ENCODE measurements at regions not wholly inside any gene's neighbourhood (a gene's known extent, or its start where the extent isn't known, plus 50 kb on each side); places are given as distances from the start of the nearest gene placed in this dataset.

DNA sequence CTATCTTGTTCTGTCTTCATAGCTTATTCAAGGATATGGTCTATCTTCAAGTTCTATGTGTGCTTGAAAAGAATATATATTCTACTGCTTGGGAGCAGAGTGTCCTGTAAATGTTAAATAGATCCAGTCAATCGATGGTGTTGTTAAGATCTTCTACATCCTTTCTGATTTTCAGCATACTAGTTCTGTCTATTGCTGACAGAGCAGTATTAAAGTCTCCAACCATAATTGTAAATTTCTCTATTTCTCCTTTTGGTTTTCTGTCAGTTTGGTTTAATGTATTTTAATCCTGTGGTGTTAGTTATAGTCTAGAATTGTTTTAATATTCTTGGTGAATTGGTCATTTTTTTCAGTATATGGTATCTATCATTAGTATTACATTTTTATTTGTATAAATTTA is 124.0 kb upstream of the COX7C start:
- CTCF ChIA-PET = no interaction called here
- POLR2A ChIA-PET = no interaction called here
- in situ Hi-C loops (cut with HindIII; ENCODE audit: low pct_unique_long_range_greater_than_20kb, low sequenced_read_pairs) = no loop called here

GRCh38 chr5:86500947-86501346 is 116.8 kb upstream of the COX7C start:
- DNase-seq (ENCODE audit: low read depth, low spot score) = no peak
- BruUV-seq (replicated peaks) = no TSS peak
- TF ChIP-seq POLR2AphosphoS5 (IDR thresholded peaks at IDR 0.05; ENCODE audit: low read depth, low read length) = no peak
- TF ChIP-seq, protein P1, sequence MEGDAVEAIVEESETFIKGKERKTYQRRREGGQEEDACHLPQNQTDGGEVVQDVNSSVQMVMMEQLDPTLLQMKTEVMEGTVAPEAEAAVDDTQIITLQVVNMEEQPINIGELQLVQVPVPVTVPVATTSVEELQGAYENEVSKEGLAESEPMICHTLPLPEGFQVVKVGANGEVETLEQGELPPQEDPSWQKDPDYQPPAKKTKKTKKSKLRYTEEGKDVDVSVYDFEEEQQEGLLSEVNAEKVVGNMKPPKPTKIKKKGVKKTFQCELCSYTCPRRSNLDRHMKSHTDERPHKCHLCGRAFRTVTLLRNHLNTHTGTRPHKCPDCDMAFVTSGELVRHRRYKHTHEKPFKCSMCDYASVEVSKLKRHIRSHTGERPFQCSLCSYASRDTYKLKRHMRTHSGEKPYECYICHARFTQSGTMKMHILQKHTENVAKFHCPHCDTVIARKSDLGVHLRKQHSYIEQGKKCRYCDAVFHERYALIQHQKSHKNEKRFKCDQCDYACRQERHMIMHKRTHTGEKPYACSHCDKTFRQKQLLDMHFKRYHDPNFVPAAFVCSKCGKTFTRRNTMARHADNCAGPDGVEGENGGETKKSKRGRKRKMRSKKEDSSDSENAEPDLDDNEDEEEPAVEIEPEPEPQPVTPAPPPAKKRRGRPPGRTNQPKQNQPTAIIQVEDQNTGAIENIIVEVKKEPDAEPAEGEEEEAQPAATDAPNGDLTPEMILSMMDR (IDR thresholded peaks at IDR 0.05) = peak; percentile 11; the same call in 1 of the 2 replicates
- ChIA-PET CTCF (no interaction called here), POLR2A (no interaction called here)
- H3K9me3 ChIP-seq (ENCODE audit: control insufficient read depth, insufficient read depth, low read depth, low read length) = no peaks in the 10 kb centered on the region
- H3K27me3 ChIP-seq (ENCODE audit: control insufficient read depth, insufficient read depth, low read length) = no peaks in the 10 kb centered on the region
- ATAC-seq = no peak
- intact Hi-C loops (cut with micrococcal nuclease; ENCODE audit: unreplicated experiment) = no loop called here
- in situ Hi-C loops (cut with HindIII; ENCODE audit: low pct_unique_long_range_greater_than_20kb, low sequenced_read_pairs) = no loop called here
- no peaks in the 10 kb centered on the region for H3K36me3 ChIP-seq (ENCODE audit: control insufficient read depth, insufficient read depth, low read length)
- no peaks in the 10 kb centered on the region for H3K4me1 ChIP-seq (ENCODE audit: control insufficient read depth, insufficient read depth, low read length)
- no peak overlapping the region for H3K27ac ChIP-seq (ENCODE audit: low read length)
- no peak overlapping the region for H3K4me3 ChIP-seq (ENCODE audit: low read depth in 2 of 2, low read length in 2 of 2)

More for the DNA sequence above, 124.0 kb upstream of the COX7C start:
- no peaks in the 10 kb centered on the region for H3K27me3 ChIP-seq (ENCODE audit: control insufficient read depth, insufficient read depth, low read length)
- H3K36me3 ChIP-seq (ENCODE audit: control insufficient read depth, insufficient read depth, low read length) = no peaks in the 10 kb centered on the region
- no peaks in the 10 kb centered on the region for H3K4me1 ChIP-seq (ENCODE audit: control insufficient read depth, insufficient read depth, low read length)
- TF ChIP-seq, protein P2, sequence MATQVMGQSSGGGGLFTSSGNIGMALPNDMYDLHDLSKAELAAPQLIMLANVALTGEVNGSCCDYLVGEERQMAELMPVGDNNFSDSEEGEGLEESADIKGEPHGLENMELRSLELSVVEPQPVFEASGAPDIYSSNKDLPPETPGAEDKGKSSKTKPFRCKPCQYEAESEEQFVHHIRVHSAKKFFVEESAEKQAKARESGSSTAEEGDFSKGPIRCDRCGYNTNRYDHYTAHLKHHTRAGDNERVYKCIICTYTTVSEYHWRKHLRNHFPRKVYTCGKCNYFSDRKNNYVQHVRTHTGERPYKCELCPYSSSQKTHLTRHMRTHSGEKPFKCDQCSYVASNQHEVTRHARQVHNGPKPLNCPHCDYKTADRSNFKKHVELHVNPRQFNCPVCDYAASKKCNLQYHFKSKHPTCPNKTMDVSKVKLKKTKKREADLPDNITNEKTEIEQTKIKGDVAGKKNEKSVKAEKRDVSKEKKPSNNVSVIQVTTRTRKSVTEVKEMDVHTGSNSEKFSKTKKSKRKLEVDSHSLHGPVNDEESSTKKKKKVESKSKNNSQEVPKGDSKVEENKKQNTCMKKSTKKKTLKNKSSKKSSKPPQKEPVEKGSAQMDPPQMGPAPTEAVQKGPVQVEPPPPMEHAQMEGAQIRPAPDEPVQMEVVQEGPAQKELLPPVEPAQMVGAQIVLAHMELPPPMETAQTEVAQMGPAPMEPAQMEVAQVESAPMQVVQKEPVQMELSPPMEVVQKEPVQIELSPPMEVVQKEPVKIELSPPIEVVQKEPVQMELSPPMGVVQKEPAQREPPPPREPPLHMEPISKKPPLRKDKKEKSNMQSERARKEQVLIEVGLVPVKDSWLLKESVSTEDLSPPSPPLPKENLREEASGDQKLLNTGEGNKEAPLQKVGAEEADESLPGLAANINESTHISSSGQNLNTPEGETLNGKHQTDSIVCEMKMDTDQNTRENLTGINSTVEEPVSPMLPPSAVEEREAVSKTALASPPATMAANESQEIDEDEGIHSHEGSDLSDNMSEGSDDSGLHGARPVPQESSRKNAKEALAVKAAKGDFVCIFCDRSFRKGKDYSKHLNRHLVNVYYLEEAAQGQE (IDR thresholded peaks at IDR 0.05; ENCODE audit: insufficient read depth in 1 of 2, low read depth in 2 of 2, low read length in 1 of 2) = no peak
- no peak for TF ChIP-seq POLR2AphosphoS5 (IDR thresholded peaks at IDR 0.05; ENCODE audit: low read depth, low read length)
- no peak for TF ChIP-seq SIN3A (IDR thresholded peaks at IDR 0.05; ENCODE audit: borderline replicate concordance, insufficient read depth, low read depth, low read length)
- TF ChIP-seq, protein P1 (IDR thresholded peaks at IDR 0.05) = no peak
- no peak for TF ChIP-seq TCF7L2 (IDR thresholded peaks at IDR 0.05; ENCODE audit: low read depth, low read length)
- H3K4me3 ChIP-seq (ENCODE audit: low read depth in 2 of 2, low read length in 2 of 2) = no peak overlapping the region
- intact Hi-C loops (cut with micrococcal nuclease; ENCODE audit: unreplicated experiment) = no loop called here
- ATAC-seq = no peak
- no peak for DNase-seq (ENCODE audit: low read depth, low spot score)
- H3K27ac ChIP-seq (ENCODE audit: low read length) = no peak overlapping the region
- no peaks in the 10 kb centered on the region for H3K9me3 ChIP-seq (ENCODE audit: control insufficient read depth, insufficient read depth, low read depth, low read length)
- no TSS peak for BruUV-seq (replicated peaks)

DNA sequence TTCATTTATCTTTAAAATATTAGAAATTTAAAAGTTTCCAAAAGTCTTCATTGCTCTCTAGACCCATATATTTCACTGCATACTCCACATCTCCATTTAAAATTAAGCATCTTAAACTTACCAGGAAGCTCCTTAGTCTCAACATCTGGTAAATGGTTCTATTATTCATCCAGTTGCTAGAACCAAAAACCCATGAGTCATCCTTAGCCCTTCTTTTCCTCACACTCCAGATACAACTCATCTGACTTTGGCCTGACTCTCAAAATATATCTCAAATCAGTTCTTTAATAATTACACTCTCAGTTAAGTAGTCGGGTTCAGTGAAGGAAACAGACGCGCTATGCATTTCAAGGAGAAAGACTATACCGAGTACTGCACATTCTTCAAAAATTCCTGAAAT is 110.2 kb upstream of the COX7C start:
- DNase-seq (ENCODE audit: low read depth, low spot score) (no peak), ATAC-seq (no peak)
- Histone ChIP-seq H3K4me1 (ENCODE audit: control insufficient read depth, insufficient read depth, low read length) (no peaks in the 10 kb centered on the region), H3K4me3 (ENCODE audit: low read depth in 2 of 2, low read length in 2 of 2) (no peak overlapping the region), H3K27ac (ENCODE audit: low read length) (no peak overlapping the region), H3K27me3 (ENCODE audit: control insufficient read depth, insufficient read depth, low read length) (no peaks in the 10 kb centered on the region), H3K36me3 (ENCODE audit: control insufficient read depth, insufficient read depth, low read length) (no peaks in the 10 kb centered on the region), H3K9me3 (ENCODE audit: control insufficient read depth, insufficient read depth, low read depth, low read length) (0 out of 2 replicates have a peak, but pooled peaks cover 2% of the 10 kb centered on the region)
- CTCF ChIA-PET = no interaction called here
- in situ Hi-C loops (cut with HindIII; ENCODE audit: low pct_unique_long_range_greater_than_20kb, low sequenced_read_pairs) (no loop called here), intact Hi-C loops (cut with micrococcal nuclease; ENCODE audit: unreplicated experiment) (no loop called here)
- BruUV-seq (replicated peaks) = no TSS peak
- TF ChIP-seq TCF7L2 (IDR thresholded peaks at IDR 0.05; ENCODE audit: low read depth, low read length) (no peak), SIN3A (IDR thresholded peaks at IDR 0.05; ENCODE audit: borderline replicate concordance, insufficient read depth, low read depth, low read length) (no peak), POLR2AphosphoS5 (IDR thresholded peaks at IDR 0.05; ENCODE audit: low read depth, low read length) (no peak)
- TF ChIP-seq, protein P1 (IDR thresholded peaks at IDR 0.05) = no peak
- TF ChIP-seq, protein P2 (IDR thresholded peaks at IDR 0.05; ENCODE audit: insufficient read depth in 1 of 2, low read depth in 2 of 2, low read length in 1 of 2) = no peak
- POLR2A ChIA-PET = no interaction called here

All from Panc1 (cell line).